ENCODE measurements at regions not wholly inside any gene's neighbourhood (a gene's known extent, or its start where the extent isn't known, plus 50 kb on each side); places are given as distances from the start of the nearest gene placed in this dataset.

DNA sequence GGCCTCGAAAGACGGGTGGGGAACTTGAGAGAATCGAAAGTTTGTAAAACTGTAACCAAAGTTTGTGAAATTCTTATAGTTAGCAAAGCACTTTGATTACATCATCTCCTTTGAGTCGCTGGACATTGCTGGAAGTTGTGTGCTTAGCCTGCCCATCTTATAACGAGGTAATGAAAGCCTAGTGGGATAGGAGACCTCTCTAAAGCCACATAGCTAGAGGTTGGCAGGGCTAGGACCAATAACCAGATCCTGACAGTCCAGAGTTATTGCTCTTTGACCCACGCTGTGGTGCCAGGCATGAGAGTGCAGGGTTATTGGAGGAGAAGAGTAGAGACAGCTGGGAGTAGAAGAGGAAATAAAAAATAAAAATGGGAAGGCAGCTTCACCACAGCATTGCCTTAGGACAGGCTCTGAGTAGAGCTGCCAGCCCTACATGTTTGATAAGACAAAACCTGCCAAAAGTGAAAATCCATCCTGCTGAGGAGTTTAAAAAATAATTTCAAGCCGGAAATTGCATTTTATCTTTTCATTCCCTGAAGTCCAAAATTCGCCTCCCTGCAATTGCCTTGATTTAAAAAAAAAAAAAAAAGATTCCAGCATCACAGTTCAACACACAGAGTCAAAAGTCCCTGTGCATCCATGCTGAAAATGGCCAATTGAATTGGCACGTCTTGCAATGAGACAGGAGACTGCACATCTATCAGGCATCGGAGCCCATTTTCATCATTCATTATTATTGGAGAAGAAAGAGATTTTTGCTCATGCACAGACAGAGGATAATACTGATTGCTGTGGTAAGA lies 225.5 kb upstream of the POU2AF2 start:
- no peak for DNase-seq

DNA sequence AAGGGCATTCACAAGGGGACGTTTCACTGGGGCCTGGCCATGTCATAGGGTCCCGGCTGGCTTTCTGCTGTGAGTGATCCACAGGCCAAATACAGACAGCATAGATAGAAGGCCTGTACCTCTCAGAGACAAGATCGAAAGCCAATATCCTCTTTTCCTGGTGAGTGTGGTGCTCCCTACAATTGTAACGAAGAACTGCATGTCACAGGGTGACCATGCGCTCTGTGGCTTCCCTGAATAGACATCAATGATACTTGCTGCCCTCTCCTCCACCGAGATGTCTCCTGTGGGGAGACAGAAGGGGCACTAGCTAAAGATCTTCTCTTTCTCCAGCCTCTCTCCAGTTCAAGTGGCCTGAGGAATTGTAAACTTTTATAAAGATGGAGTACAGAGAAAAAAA lies 226.1 kb upstream of the POU2AF2 start:
- DNase-seq: no peak

DNA sequence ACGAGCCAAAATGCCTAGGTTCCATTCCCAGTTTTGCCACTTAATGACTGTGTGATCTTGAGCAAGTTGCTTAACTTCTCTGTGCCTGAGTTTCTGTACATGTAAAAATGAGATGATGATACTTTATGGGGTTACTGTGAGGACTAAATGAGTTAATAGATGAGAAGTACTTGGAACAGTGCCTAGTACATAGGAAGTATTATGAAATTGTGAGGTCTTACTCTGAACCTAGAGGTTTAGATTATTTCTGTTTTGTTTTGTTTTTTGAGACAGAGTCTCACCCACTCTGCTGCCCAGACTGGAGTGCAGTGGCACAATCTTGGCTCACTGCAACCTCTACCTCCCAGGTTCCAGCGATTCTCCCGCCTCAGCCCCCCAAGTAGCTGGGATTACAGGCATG lies 227.0 kb upstream of the POU2AF2 start:
- DNase-seq: no peak

DNA sequence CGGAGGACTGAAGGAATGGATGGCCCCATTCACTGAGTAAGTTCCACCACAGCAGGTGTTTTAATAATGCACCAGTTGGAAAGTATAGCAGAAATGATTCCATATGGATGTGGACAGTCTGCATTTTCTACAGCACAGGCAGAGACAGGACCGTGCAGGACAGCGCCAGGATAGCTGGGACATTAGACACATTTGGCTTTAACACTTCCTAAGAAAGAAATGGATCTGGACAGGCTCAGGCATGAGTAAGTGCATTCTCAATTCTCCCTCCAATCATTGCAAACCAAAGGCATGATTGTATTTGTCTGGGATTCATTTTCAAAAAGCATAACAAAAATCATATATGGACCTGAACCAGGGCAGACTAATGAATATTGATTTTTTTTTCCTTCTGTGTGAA lies 233.0 kb upstream of the POU2AF2 start:
- no peak for DNase-seq

DNA sequence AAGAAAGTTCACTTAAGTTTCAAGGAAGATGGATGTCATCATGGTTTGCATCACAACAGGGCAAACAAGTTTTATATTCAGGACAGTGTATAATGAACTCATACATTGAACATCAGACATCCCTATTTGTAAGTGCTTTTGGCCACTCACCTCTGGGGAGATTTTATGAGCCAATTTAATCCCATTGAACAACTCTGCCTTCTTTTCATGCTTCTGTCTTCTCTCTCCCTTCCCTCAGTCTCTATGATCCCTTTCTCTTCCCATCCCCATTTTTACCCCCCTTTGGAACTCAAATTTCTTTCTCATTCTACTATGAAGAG lies 234.3 kb upstream of the POU2AF2 start:
- DNase-seq: no peak

DNA sequence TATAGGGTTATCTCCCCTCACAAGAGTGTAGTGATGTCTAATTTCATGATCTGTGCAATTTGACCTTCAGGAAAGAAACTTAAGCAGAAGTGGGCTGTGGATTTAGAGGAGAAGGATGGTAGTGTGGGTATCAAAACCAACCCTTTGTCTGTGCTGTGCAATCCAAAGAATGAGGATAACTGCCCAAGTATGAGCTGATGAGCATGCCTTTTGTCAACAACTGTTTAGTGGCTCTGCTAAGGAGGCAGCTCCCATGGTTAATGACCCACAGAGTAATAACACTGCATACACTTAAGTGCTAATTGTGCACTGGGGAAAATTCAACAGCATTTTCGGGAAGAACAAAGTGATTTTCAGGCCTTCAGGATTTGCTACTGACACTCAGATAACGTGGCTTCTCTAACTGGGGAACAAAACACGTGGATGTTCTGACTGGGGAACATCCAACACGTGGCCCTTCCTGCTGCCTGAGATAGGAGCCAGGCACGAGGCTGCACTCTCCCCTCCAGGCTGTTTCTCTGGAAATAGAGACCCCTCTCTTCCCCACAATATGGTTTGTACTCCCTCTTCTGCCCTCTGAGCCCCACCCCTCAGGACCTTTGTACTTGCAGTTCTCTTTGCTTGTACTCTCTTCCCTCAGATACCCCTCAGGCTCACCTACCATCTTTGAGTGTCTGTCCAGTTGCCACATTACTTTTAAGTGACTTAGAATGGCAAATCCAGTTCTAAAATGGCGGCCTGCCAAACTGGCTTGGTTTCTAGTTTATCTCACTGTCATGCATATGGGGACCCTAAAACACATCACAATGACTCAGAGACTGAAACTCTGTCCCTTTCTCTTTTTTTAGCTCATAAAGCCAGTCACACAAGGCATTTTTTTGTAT lies 234.9 kb upstream of the POU2AF2 start:
- DNase-seq: no peak

GRCh38 chr11:111006227-111006626 lies 239.3 kb upstream of the POU2AF2 start:
- DNase-seq: no peak

DNA sequence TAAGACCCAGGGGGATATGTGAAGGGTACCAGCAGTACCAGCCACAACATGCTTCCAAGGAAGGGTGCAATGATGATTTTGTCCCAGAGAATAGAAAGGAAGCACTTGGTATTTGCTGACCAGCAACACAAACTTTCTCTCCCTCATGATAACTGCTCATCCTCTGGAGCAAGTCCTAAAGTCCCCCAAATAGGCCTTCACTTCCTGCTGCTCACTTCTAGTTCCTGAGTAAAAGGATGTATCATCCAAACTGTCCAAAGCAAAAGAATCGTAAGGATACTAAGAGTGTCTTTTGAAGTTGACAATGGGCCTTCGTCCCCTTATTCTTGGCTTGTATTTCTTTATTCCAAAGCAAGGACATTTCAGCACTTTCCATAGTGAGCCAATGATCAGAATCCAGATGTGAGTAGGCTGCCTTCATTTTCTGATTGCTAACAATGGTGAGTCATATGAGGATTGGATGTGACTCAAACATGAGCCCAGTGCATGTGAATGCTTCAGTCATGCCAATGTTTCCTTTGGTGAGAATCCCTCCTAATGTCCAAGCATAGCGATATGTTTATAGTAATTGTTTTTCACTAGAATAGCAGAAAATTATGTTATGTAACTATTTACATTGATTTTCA lies 243.4 kb upstream of the POU2AF2 start:
- DNase-seq: no peak

GRCh38 chr11:111001081-111001430 lies 244.5 kb upstream of the POU2AF2 start:
- DNase-seq: no peak

- no peak for DNase-seq
Observed at GRCh38 chr11:111000400-111001080, 245.0 kb upstream of the POU2AF2 start.

DNA sequence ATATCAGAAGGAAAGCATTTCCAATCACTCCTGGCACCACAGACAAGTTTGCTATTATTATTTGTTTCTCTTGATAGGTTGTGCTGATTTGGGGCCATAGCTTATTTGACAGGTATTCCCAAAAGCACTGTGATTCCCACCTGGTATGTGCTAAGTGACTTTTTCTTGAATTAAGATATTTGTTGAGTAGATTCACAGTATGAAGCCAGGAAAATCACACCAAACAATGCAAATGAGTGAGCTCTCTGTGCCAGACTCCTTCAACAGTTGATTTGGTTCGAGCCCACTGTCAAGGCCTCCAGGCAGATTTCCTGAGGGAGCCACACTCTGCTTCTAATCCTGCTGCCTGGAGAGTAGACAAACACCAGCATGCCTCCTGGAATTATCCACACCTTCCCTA lies 253.0 kb upstream of the POU2AF2 start:
- no peak for DNase-seq

DNA sequence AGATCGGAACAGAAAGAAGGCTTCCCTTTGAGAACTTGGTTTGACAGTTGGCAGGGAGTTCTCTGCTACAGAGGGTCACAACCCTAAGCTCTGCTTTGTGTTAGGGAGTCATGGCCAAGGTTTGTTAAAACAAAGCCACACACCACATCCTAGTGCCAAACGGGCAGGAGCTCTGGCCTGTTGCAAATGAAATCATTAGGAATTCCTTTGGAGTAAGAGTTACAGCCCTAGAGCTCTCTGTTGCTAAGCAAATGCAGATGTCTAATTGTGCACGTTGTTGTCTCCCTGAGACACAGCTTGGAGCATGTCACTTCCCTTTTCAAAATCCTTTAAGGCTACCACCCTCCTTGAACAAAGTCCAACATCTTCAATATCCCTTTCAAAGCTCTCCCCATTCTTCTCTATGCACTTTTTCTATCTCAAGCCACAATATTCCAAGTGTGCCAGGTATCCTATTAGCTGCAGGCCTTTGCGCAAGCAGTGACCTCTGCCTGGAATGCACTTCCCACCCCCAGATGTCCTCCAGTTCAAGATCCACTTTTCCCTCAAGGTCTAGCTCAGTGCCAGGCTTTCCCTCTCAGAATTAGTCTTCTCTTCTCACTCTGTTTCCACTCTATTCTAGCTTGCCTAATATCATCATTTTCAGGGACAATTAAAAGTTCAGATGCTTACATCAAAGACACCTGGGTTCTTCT lies 253.7 kb upstream of the POU2AF2 start:
- no peak for DNase-seq

DNA sequence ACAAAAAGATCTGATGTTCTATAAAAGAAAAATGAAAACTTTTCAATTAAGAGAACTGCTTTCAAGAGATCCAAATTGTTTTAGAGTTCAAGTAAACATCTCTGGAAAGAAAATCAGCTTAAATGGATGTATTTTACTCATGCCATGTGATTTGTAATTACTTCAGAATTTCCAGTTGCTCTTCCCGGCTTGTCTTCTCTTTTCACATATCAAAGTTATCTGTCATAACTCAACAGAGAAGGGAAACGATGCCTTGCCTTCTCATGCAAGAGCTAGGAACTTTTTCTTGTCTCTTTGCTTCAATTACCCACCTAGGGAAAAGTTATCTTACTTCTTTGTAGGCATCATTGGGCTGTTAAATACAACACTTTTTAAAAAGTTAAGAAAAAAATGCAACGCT lies 255.2 kb upstream of the POU2AF2 start:
- DNase-seq: no peak

DNA sequence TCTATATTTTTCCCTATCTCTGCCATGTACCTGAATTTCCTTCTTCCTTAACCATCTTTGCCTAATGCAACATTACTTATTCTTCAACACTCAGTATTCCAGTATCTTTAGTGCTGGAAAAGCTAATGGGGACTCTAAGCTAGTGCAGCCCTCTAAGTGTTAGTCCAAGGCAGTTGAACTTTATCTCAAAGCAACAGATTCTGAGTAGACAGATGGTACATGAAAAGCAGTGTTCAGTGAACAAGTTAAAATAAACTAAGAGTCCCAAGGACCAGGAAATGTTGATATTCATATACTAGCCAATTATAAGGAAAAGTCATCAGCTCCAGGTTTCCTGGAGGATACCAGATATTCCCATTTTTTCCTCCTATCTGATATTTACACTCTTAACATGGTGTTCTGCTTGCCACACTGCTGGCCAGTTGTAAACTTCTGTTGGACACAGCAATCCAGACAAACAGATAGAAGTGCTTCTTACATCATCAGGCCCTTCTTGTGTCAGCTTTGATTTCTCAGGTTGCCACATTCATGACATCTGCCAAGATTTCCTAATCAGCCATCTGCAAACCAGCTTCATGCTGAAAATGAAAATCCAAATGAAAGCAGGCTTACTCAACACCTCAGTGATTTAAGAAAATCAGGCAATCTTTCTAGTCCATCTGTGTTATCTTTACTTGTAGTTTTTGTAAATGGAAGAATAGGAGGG lies 255.9 kb upstream of the POU2AF2 start:
- no peak for DNase-seq

DNA sequence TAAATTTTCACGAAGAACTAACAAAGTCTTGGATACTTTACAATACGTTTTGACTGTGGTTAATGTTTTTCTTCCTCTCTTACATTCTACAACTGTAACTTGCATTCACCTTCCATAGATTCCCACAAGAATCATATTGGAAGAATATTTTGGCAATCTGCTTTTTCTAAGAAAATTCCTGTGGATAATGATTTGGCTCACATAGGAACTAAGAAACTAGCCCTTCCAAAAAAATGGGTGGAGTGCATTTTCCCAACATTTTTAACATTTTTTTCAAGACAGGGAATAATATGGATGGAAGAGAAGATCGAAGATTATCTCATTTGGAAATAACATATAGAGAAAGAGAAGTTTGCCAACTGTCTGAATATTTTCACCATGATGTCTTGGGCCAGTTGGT lies 256.9 kb upstream of the POU2AF2 start:
- no peak for DNase-seq

DNA sequence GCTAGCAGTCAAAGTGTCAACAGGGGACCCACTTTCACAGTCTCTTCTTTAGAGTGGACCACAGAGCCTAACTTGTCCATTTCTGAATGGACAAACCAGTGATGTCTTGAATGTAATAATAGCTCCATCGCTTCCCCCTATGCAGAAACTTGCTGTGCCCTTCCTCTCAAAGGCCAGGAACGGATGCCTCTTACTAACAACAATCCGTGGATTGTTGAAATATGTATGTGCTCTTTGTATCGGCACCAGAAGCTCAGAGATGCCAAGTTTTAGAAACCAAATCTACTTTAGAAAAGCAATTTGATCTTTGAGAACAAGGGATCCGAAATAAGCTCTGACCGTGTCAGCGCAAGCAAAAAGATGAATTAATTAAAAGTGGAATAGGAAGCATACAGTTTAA lies 259.5 kb upstream of the POU2AF2 start:
- no peak for DNase-seq

DNA sequence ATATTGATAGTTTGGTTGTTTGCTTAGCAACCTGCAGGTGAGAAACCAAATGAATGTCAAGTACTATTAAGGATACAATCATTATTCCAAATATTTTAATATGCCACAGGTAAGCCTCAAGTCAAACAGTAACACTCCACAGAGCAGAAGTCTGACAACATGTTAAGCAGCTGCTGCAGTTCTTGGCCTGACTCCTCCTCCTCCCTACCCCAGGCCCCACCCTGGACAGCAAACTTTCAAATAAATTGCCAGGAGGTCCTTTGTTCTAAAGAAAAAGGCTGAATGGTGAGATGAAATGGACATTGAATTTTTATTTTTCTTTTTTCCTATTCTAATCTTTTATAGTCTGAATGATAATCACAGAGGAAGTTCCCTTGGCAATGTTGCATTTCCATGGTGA lies 260.0 kb upstream of the POU2AF2 start:
- no peak for DNase-seq

DNA sequence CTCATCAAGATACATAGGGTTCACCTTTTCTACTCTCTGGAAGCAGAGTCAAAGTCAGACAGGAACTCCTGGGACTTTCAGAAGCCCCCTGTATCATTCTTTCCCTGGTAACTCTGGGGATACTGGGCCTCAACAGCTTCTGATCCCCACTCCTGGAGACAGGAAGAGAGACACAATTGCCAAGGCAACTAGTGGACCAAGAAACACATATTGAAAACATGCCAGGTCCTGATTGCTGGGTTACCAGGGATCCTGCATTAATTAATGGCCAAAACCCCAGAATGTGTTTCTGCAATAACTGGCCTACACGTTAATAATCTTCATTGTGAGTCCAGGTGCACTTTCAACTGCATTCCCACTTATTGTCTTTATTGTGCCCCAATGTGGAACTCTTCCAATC lies 260.8 kb upstream of the POU2AF2 start:
- no peak for DNase-seq

- no peak for DNase-seq
Observed at GRCh38 chr11:110984147-110984546, 261.4 kb upstream of the POU2AF2 start.

- DNase-seq: no peak
Observed at GRCh38 chr11:110982214-110982613, 263.3 kb upstream of the POU2AF2 start.

DNA sequence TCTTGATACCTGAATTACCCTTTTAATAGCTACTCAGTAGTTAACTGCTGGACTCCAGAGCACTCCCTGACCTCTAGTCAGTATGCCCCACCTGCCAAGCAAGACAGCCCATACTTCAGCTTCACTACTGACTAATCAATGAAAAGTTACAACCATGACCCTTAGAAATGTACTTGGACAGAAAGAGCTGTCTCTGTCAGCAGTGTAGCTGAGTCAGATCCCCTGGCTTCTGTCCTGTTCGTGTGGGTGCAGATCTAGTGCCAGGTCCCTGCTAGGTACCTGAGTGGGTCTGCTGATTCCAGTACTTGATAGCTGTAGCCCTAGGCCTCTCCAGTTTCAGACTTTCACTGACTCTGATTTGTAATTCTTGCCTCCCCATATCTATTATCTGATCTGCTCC lies 265.8 kb upstream of the POU2AF2 start:
- no peak for DNase-seq

GRCh38 chr11:110977661-110978060 lies 265.4 kb upstream of the ARHGAP20 start:
- DNase-seq: no peak
